ENCODE measurements at regions not wholly inside any gene's neighbourhood (a gene's known extent, or its start where the extent isn't known, plus 50 kb on each side); places are given as distances from the start of the nearest gene placed in this dataset.
"Not testable (repeated sequence)": the region's sequence is repeated elsewhere in the genome, so short reads cannot be mapped to it uniquely, and the experiment has no call there.

DNA sequence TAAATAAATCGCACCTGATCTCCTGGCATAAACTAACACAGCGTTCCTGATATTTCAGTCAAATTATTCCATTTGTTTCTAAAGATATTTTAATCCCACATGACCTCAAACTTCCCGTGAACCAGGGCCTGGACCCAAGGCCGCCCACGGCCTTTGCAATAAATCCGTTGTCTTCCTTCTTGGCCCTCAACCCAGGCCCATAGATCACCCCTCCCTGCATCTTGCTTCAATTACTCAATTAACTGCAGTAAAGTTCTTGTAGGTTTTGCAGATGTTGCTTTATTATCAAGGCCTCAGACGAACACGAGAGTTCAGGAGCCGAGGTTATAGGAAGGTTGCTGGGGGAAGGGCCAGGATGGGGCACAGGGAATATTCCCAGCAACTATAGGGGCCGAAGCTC, 249.4 kb downstream of the RAB11FIP2 start:
- TF ChIP-seq, protein P1, sequence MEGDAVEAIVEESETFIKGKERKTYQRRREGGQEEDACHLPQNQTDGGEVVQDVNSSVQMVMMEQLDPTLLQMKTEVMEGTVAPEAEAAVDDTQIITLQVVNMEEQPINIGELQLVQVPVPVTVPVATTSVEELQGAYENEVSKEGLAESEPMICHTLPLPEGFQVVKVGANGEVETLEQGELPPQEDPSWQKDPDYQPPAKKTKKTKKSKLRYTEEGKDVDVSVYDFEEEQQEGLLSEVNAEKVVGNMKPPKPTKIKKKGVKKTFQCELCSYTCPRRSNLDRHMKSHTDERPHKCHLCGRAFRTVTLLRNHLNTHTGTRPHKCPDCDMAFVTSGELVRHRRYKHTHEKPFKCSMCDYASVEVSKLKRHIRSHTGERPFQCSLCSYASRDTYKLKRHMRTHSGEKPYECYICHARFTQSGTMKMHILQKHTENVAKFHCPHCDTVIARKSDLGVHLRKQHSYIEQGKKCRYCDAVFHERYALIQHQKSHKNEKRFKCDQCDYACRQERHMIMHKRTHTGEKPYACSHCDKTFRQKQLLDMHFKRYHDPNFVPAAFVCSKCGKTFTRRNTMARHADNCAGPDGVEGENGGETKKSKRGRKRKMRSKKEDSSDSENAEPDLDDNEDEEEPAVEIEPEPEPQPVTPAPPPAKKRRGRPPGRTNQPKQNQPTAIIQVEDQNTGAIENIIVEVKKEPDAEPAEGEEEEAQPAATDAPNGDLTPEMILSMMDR (IDR thresholded peaks at IDR 0.05; ENCODE audit: control extremely low read depth, extremely low read depth, low read depth, missing control alignments) = no peak
- POLR2A ChIA-PET = no interaction called here

DNA sequence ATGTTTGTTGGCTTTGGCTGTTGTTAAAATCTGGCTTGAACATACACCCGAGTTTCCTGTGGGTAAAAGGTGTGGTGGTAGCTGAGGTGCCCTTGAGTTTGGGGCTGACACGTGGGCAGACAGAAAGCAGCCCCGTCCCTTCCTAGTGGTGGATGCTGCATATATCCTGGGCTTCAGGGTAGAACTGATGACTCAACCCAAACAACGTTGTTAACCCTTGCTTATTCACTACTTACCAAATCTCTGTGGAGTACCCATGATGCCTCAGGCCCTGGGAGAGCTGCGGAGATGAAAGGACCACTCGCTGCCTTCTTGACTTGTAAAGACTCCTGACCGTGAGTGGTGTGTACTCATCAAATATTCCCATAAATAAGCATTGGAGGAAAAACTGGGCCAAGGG, 245.1 kb downstream of the RAB11FIP2 start:
- no peak for DNase-seq (ENCODE audit: extremely low spot score)
- ChIA-PET CTCF (interaction anchor here (1.7 kb wide), 1 partner anchor 16 kb away, joined by 4 read pairs; no protein-coding TSS in a partner anchor), POLR2A (no interaction called here)
- TF ChIP-seq, protein P1 (IDR thresholded peaks at IDR 0.05; ENCODE audit: control extremely low read depth, extremely low read depth, low read depth, missing control alignments) = no peak

More for the DNA sequence above, 249.4 kb downstream of the RAB11FIP2 start:
- CTCF ChIA-PET = no interaction called here
- no peak for DNase-seq (ENCODE audit: extremely low spot score)

DNA sequence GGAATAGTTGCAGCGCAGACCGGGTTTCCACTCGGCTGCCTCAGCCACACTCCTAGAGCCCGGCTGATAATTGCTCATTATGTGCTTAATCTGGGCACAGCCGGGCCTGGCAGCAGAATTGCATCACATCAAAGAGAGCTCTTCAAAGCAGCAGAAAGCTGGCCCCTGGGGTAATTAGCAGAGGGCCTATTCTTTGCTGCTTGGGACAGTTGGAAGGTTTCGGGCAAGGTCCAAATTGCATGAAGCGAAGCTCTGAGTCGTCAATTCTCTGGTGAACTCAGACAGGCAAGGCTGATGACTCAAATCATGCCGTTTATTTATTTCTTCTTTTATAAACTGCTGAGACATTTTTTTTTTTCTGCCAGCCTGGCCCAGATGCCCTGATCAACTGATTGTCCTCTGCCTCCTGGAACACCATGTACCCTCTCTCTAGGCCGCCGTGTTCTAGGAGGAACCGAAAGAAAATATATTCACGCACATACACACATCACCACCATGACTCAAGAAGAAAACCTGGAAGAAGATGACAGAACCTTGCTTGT, 242.2 kb downstream of the RAB11FIP2 start:
- POLR2A ChIA-PET = no interaction called here
- no peak for DNase-seq (ENCODE audit: extremely low spot score)
- CTCF ChIA-PET = no interaction called here
- TF ChIP-seq, protein P1 (IDR thresholded peaks at IDR 0.05; ENCODE audit: control extremely low read depth, extremely low read depth, low read depth, missing control alignments) = no peak

GRCh38 chr10:117805139-117805538, 241.6 kb downstream of the RAB11FIP2 start:
- CTCF ChIA-PET = no interaction called here
- POLR2A ChIA-PET = no interaction called here
- TF ChIP-seq, protein P1 (IDR thresholded peaks at IDR 0.05; ENCODE audit: control extremely low read depth, extremely low read depth, low read depth, missing control alignments) = no peak
- no peak for DNase-seq (ENCODE audit: extremely low spot score)

- TF ChIP-seq, protein P1 (IDR thresholded peaks at IDR 0.05; ENCODE audit: control extremely low read depth, extremely low read depth, low read depth, missing control alignments) = no peak
- ChIA-PET POLR2A (no interaction called here), CTCF (no interaction called here)
- DNase-seq (ENCODE audit: extremely low spot score) = no peak
Measured at GRCh38 chr10:117807441-117807840, 239.3 kb downstream of the RAB11FIP2 start.

DNA sequence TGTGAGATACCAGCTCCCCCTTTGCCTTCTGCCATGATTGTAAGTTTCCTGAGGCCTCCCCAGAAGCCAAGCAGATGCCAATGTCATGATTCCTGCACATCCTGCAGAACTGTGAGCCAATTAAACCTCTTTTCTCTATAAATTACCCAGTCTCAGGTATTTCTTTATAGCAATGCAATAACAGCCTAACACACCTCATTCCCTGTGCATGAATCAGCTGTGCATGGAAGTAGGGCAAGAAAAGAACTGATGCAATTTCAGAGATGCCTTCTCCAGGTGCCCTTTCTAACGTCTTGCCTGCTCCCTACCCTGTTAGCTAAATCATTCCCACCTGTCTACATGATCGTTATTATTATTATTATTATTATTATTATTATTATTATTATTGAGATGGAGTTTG, 230.9 kb downstream of the RAB11FIP2 start:
- POLR2A ChIA-PET; CTCF ChIA-PET; DNase-seq (ENCODE audit: extremely low spot score): not testable (repeated sequence)

- CTCF ChIA-PET = no interaction called here
- no peak for DNase-seq (ENCODE audit: extremely low spot score)
- POLR2A ChIA-PET = no interaction called here
- TF ChIP-seq, protein P1 (IDR thresholded peaks at IDR 0.05; ENCODE audit: control extremely low read depth, extremely low read depth, low read depth, missing control alignments) = no peak
Measured at GRCh38 chr10:117817116-117817515, 229.6 kb downstream of the RAB11FIP2 start.
